Ascending aorta (tissue), 2 donors: ENCODE measurements at regions not wholly inside any gene's neighbourhood (a gene's known extent, or its start where the extent isn't known, plus 50 kb on each side); places are given as distances from the start of the nearest gene placed in this dataset.
"Not testable (repeated sequence)": the region's sequence is repeated elsewhere in the genome, so short reads cannot be mapped to it uniquely, and the experiment has no call there.

ENCODE experiments used
- DNase-seq, 2 donors: peaks; one replicate each; pipeline ENCODE4 v3.0.0-alpha.2; 2019; ENCODE audit warnings: low spot score in 2 of 2
- H3K27ac ChIP-seq, 2 donors: fragments of 200-600 bp; sonication (generic); one replicate each; pipeline ENCODE4 v1.5.1; 2016 to 2017; ENCODE audit warnings: mild to moderate bottlenecking in 1 of 2
- H3K27me3 ChIP-seq: fragments of 200-600 bp; sonication (generic); one replicate; pipeline ENCODE4 v1.5.1; 2017
- H3K36me3 ChIP-seq, 2 donors: fragments of 200-600 bp; sonication (generic); one replicate each; pipeline ENCODE4 v1.5.1; 2016
- H3K4me1 ChIP-seq, 2 donors: fragments of 200-600 bp; sonication (generic); one replicate each; pipeline ENCODE4 v1.5.1; 2016 to 2017; ENCODE audit warnings: mild to moderate bottlenecking in 1 of 2
- H3K4me3 ChIP-seq, 2 donors: fragments of 200-600 bp; sonication (generic); one replicate each; pipeline ENCODE4 v1.5.1; 2016 to 2017; ENCODE audit warnings: mild to moderate bottlenecking in 1 of 2
- H3K9me3 ChIP-seq, 2 donors: fragments of 200-600 bp; sonication (generic); one replicate each; pipeline ENCODE4 v1.5.1; 2016
- CTCF ChIP-seq, 3 experiments: fragments of 200-600 bp in 2 of 3; fragments of 450-650 bp in 1 of 3; sonication (generic) in 2 of 3; IDR thresholded peaks; one replicate each; pipeline ENCODE4 v1.5.1; 2016 to 2019; ENCODE audit warnings: antibody characterized with exemption in 3 of 3, mild to moderate bottlenecking in 1 of 3, moderate library complexity in 1 of 3
- intact Hi-C: fragments of 100-400 bp; cut with DNase I; formaldehyde crosslinking; loops from one replicate; pipeline ENCODE4 v1.15.1; 2023

- no peak for DNase-seq
- no peak overlapping the region for H3K4me3 ChIP-seq
- no peak overlapping the region for H3K27ac ChIP-seq
- H3K36me3 ChIP-seq, result no peaks in the 10 kb centered on the region
- no peaks in the 10 kb centered on the region for H3K27me3 ChIP-seq
- no peaks in the 10 kb centered on the region for H3K9me3 ChIP-seq
- TF ChIP-seq CTCF (IDR thresholded peaks at IDR 0.05), result no peak
- intact Hi-C loops, result no loop called here
- no peaks in the 10 kb centered on the region for H3K4me1 ChIP-seq
These were observed 348.2 kb downstream of the FBXW7 start for GRCh38 chr4:152187693-152188092.

GRCh38 chr4:152185786-152186550, 349.9 kb downstream of the FBXW7 start:
- Histone ChIP-seq H3K36me3 (no peaks in the 10 kb centered on the region), H3K4me1 (no peaks in the 10 kb centered on the region), H3K27ac (no peak overlapping the region), H3K27me3 (no peaks in the 10 kb centered on the region), H3K4me3 (no peak overlapping the region), H3K9me3 (no peaks in the 10 kb centered on the region)
- intact Hi-C loops, result no loop called here
- no peak for TF ChIP-seq CTCF (IDR thresholded peaks at IDR 0.05)
- DNase-seq, result no peak

GRCh38 chr4:152181150-152181549, 354.7 kb downstream of the FBXW7 start:
- Histone ChIP-seq H3K27me3 (no peaks in the 10 kb centered on the region), H3K27ac (no peak overlapping the region), H3K4me3 (no peak overlapping the region), H3K4me1 (no peaks in the 10 kb centered on the region), H3K36me3 (no peaks in the 10 kb centered on the region), H3K9me3 (no peaks in the 10 kb centered on the region)
- no peak for DNase-seq
- TF ChIP-seq CTCF (IDR thresholded peaks at IDR 0.05), result no peak
- intact Hi-C loops, result no loop called here

- no peak for TF ChIP-seq CTCF (IDR thresholded peaks at IDR 0.05)
- no peak overlapping the region for H3K27ac ChIP-seq
- no peaks in the 10 kb centered on the region for H3K27me3 ChIP-seq
- H3K4me3 ChIP-seq, result no peak overlapping the region
- no peak for DNase-seq
- no peaks in the 10 kb centered on the region for H3K4me1 ChIP-seq
- H3K36me3 ChIP-seq, result no peaks in the 10 kb centered on the region
- intact Hi-C loops, result no loop called here
- H3K9me3 ChIP-seq, result no peaks in the 10 kb centered on the region
These were observed 355.5 kb downstream of the FBXW7 start for GRCh38 chr4:152180369-152180768.

GRCh38 chr4:152177538-152177937, 358.4 kb downstream of the FBXW7 start:
- DNase-seq, H3K27me3 ChIP-seq, intact Hi-C loops, H3K4me3 ChIP-seq, H3K36me3 ChIP-seq, H3K27ac ChIP-seq, H3K4me1 ChIP-seq, H3K9me3 ChIP-seq: not testable (repeated sequence)

GRCh38 chr4:152176627-152177214, 359.2 kb downstream of the FBXW7 start:
- no peak for DNase-seq
- Histone ChIP-seq H3K9me3 (no peaks in the 10 kb centered on the region), H3K27me3 (no peaks in the 10 kb centered on the region), H3K27ac (no peak overlapping the region), H3K36me3 (no peaks in the 10 kb centered on the region), H3K4me3 (no peak overlapping the region), H3K4me1 (no peaks in the 10 kb centered on the region)
- TF ChIP-seq CTCF (IDR thresholded peaks at IDR 0.05), result no peak
- intact Hi-C loops, result no loop called here
